HG03103 (cell line): ENCODE measurements at regions not wholly inside any gene's neighbourhood (a gene's known extent, or its start where the extent isn't known, plus 50 kb on each side); places are given as distances from the start of the nearest gene placed in this dataset.

Experiments used
- ATAC-seq: cut with Tn5 transposase; IDR thresholded peaks from one replicate; pipeline ENCODE4 v1.9.1; 2021; ENCODE audit warnings: low read depth; ENCODE audit not compliant: unreplicated experiment

GRCh38 chr9:18018221-18018620 lies 439.4 kb downstream of the SH3GL2 start:
- no peak for ATAC-seq

DNA sequence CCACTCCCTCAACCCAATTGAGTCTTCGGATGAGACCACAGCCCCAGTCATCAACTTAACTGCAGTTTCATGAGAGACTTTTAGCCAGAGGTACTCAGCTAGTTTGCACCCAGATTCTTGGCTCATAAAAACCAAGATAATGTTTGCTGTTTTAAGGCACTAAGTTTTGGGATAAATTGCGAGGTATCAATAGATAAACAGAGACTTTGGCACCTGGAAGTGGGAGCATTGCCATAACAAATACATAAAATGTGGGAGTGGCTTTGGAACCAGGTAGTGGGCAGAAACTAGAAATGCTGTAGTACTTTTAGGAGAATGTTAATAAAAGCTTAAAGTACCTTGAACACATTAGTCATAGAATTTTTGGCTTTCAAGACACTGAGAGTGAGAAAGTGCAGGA lies 439.8 kb downstream of the SH3GL2 start:
- no peak for ATAC-seq

GRCh38 chr9:18020121-18020745 lies 441.4 kb downstream of the SH3GL2 start:
- no peak for ATAC-seq

DNA sequence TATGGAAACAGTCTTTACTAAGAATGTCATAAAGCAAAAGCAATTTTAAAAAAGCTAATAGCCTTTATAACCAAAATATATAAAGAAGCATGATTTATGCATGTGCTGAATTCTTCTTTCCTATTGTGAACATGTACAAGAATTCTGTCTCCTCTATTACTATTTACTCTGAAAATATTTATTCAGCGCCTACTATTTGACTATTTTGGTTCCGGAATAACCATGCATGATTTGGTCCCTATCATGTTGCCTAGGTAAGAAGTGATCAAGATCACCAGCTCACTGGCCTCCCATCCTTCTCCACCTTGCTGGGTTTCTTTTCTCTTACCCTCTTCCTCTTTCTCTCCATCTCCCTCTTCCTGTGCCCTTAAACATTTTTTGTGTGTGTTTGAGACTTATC lies 443.8 kb downstream of the SH3GL2 start:
- ATAC-seq = no peak

DNA sequence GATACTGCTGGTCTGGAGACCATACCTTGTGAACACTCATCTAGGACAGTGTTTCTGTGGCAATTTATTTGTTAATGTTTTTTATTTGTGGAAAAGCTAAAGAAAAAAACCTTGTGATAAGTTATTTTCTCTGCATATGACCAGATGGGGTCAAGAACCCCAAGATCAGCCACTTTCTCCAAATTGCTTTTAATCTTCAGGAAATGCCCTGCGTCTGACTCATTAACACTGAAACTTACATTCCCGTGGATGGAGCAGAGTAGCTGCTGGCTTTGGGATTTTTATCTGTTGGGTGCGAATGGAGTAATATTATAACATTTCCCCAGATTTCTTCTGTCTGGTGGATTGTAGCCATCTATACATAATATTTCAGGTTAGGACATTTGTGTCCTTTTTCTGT lies 444.5 kb downstream of the SH3GL2 start:
- ATAC-seq = no peak

DNA sequence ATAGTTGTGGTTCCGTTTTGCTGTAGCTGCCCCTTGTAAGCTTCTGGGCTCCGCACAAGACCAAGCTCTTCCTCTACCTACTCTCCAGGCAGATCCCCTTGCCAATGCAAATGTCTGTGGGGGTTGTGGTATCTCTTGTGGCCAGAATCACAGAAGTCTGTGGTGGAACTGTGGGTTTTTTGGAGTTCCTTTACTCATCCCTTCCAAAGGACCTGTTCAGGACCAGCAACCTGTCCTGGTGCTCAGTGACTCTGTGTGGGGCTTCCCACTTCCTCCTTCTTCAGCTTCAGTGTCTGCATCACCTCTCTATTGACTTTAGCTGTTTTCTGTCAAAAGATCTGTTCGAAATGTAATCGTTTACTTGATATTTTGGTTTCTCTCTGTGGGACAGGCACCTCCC lies 441.3 kb upstream of the ADAMTSL1 start:
- no peak for ATAC-seq

GRCh38 chr9:18036422-18037187 lies 437.3 kb upstream of the ADAMTSL1 start:
- no peak for ATAC-seq

DNA sequence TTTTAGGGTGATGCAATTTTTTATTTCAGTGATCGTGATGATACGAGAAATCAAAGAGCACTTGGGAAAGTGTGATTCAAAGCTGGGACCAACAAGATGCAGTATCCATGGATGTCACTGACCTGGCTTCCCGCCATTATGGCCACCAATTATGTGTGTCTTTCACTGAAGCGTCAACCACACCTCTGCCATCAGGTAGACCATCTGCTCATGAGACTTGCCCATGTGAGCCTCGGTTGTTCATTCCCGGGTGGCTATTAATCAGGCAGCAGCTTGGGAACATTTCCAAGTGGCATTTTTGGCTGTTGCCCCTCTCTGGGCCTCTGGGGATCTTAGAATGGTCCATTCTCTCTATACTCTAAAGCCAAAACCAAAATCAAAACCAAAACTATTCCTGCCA lies 436.0 kb upstream of the ADAMTSL1 start:
- no peak for ATAC-seq

- ATAC-seq = no peak
Measured at GRCh38 chr9:18040327-18040726, 433.6 kb upstream of the ADAMTSL1 start.

DNA sequence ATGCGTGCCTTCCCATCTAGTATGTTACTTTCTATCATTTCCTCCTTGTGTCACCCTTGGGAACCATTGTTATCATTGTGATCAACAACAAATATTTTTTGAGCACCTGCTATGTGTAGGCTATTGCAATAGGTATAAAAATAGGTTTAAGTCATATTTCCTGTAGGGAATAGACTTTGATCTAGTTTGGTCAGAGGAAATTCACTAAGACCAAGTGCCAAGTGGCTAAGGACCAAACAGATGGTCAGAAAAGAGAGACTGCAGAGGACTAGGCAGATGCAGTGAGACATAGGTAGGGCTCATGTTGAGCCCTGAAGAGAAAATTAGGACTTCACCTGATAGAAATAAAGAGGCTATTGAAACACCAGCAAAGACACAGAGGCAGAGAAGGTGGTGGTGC lies 430.0 kb upstream of the ADAMTSL1 start:
- ATAC-seq = no peak

DNA sequence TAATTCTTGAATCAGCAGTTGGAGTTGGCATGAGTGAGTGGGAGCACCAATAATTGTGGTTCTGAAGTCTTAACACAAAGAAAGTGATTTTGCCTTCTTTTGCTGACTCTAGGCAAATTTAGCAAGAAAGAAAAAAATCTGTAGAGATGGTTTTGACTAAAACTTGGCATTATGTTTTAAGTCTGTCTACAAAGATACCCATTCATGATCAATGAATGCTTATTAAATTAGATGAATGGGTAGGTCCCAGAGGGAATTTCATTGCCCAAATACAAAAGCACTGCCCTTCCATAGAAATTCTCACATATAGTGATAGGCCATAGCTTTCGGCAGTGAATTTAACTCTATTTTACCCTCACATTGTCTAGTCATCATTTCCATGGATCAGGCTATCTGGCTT lies 428.6 kb upstream of the ADAMTSL1 start:
- no peak for ATAC-seq

DNA sequence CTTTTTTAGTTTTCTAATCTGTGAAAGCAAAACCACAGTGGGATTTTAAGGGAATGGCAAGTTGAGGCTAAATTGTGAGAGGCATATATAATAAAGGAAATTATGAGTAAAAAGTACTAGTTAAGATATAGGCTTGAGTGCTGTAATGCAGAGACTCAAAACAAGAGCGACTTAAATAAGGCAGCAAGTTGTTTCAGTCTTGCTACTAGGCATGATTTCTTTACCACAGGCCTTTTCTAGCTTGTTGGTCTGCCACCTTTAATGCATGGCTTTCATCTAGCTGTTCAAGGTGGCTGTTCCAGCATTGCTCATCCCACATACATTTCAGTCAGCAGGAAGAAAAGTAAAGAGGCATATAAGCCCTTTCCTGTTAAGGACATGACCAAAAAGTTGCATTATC lies 427.9 kb upstream of the ADAMTSL1 start:
- ATAC-seq = no peak

GRCh38 chr9:18051638-18052037 lies 422.3 kb upstream of the ADAMTSL1 start:
- no peak for ATAC-seq

GRCh38 chr9:18052060-18052459 lies 421.9 kb upstream of the ADAMTSL1 start:
- no peak for ATAC-seq

GRCh38 chr9:18056269-18056992 lies 417.5 kb upstream of the ADAMTSL1 start:
- ATAC-seq = no peak

DNA sequence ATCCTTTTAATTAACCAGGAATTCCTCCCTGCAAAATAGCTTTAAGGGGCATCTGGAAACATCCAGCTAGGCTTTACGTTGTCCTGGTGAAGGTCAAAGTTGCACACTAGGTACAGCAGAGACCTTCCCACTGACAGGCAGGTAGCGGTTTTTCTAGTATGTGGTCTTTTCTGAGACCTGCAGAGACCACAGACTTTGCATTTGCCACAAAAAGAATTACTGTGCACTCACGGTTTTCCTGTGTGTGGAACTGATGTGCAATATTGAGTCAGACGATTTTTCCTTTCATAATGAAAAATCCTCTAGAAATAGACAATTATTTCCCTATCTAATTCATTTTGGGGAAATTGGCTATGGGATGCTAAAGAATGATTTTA lies 417.0 kb upstream of the ADAMTSL1 start:
- ATAC-seq = peak; percentile 85

- ATAC-seq = no peak
Measured at GRCh38 chr9:18058564-18059442, 415.1 kb upstream of the ADAMTSL1 start.

- ATAC-seq = no peak
Measured at GRCh38 chr9:18059447-18059846, 414.5 kb upstream of the ADAMTSL1 start.

GRCh38 chr9:18060269-18060934 lies 413.6 kb upstream of the ADAMTSL1 start:
- no peak for ATAC-seq

DNA sequence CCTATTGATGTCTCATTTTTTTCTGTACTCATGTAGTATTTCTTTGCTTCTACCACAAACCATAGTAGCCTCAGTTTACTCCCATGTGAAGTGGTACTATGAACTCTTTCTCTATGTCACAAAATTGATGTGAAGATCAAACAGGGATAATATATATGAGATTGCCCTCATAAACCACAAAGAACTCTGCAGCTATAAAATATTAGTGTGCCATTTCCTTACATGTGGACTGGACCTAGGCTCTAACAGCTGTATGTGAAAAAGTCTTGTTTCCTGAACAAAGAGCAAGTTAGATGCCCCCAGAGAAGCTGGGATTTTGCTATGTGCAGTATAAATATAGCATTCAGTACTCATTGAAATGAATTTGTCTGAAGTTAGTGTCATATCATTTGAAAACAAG lies 412.6 kb upstream of the ADAMTSL1 start:
- no peak for ATAC-seq
